Fibroblast of pulmonary artery (primary cell): ENCODE measurements at regions not wholly inside any gene's neighbourhood (a gene's known extent, or its start where the extent isn't known, plus 50 kb on each side); places are given as distances from the start of the nearest gene placed in this dataset.

Experiments used
- DNase-seq: peaks from one replicate; pipeline ENCODE4 v3.0.0-alpha.2; 2010; ENCODE audit warnings: low read depth
- H3K4me3 ChIP-seq: replicated peaks from 2 replicates; pipeline ENCODE4 v1.5.1; 2011; ENCODE audit warnings: low read depth, mild to moderate bottlenecking, control low read depth, low read length, moderate library complexity
- TF ChIP-seq, protein P1 (sequence below): IDR thresholded peaks from 2 replicates; pipeline ENCODE4 v1.5.1; 2011; ENCODE audit warnings: mild to moderate bottlenecking, control low read depth, low read length, inconsistent platforms; ENCODE audit errors: missing control alignments

- no peak for DNase-seq
- no peak overlapping the region for H3K4me3 ChIP-seq
Measured at GRCh38 chr7:10707519-10707918, 266.2 kb upstream of the PHF14 start.

GRCh38 chr7:10708447-10708846, 265.2 kb upstream of the PHF14 start:
- no peak overlapping the region for H3K4me3 ChIP-seq
- DNase-seq, result no peak
- TF ChIP-seq, protein P1, sequence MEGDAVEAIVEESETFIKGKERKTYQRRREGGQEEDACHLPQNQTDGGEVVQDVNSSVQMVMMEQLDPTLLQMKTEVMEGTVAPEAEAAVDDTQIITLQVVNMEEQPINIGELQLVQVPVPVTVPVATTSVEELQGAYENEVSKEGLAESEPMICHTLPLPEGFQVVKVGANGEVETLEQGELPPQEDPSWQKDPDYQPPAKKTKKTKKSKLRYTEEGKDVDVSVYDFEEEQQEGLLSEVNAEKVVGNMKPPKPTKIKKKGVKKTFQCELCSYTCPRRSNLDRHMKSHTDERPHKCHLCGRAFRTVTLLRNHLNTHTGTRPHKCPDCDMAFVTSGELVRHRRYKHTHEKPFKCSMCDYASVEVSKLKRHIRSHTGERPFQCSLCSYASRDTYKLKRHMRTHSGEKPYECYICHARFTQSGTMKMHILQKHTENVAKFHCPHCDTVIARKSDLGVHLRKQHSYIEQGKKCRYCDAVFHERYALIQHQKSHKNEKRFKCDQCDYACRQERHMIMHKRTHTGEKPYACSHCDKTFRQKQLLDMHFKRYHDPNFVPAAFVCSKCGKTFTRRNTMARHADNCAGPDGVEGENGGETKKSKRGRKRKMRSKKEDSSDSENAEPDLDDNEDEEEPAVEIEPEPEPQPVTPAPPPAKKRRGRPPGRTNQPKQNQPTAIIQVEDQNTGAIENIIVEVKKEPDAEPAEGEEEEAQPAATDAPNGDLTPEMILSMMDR, result no peak

More at GRCh38 chr7:10707519-10707918, 266.2 kb upstream of the PHF14 start:
- TF ChIP-seq, protein P1, result no peak

DNA sequence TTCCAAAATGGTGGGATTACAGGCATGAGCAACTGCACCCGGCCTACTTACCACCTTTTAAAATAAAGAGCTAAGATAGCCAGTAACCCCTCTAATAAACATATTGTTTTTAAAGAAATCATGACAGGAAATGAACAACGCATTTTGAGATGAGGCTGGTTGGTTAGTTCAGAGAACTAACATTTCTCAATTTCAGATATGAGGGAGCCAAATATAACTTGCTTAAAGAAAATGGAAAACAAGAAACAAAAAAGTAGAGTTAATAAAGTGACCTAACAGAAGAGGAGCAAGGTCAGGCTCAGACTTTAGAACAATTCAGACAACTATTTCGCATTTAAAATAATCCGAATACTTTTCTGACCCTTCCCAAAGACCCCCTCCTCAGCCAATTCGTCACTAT, 254.9 kb upstream of the PHF14 start:
- TF ChIP-seq, protein P1, result no peak
- no peak for DNase-seq
- H3K4me3 ChIP-seq, result no peak overlapping the region

DNA sequence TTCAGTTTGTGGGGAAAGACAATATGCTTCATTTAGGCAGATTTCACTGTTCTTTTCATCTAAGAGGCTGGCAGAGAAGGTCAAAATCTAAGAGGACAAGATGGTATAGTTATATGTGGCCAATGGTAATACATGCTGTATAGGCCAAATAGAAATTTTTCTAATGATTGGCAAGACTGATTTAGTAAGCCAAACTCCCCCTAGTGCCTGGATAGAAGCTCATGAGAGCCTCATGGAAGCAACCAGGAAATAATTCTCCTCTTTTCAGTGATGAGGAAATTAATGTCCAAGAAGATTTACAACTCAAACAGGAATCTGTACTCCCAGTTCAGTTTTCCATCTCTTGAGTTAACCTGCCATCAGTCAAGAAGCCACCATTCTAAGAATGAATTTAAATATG, 253.6 kb upstream of the PHF14 start:
- DNase-seq, result no peak

GRCh38 chr7:10721289-10721688, 252.4 kb upstream of the PHF14 start:
- TF ChIP-seq, protein P1, result no peak
- no peak overlapping the region for H3K4me3 ChIP-seq
- DNase-seq, result no peak

More for the DNA sequence above, 253.6 kb upstream of the PHF14 start:
- TF ChIP-seq, protein P1, result no peak
- no peak overlapping the region for H3K4me3 ChIP-seq

DNA sequence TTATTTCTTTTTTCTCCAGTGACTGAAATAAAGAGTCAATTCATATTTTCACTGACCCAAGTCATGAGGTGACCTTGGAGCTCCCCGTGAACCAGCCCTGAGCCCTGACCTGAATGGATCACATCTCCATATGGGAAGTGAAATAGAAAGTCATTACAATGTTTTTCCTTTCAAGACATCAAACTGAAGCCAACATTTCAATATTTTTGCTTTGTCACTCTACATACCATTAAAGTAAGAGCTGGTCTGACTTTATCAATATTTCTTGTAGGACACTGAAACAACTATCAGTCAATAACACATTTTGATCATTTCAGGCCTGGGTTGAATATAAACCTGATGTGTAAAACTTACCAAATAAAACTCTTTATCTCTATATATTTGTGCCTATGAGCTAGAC, 249.8 kb upstream of the PHF14 start:
- TF ChIP-seq, protein P1, result no peak
- no peak overlapping the region for H3K4me3 ChIP-seq
- no peak for DNase-seq

- TF ChIP-seq, protein P1, result no peak
- DNase-seq, result no peak
- no peak overlapping the region for H3K4me3 ChIP-seq
Measured at GRCh38 chr7:10724449-10724848, 249.2 kb upstream of the PHF14 start.
